ENCODE measurements at regions not wholly inside any gene's neighbourhood (a gene's known extent, or its start where the extent isn't known, plus 50 kb on each side); places are given as distances from the start of the nearest gene placed in this dataset.
"Not testable (repeated sequence)": the region's sequence is repeated elsewhere in the genome, so short reads cannot be mapped to it uniquely, and the experiment has no call there.

- no peak for TF ChIP-seq ZFX (IDR thresholded peaks at IDR 0.05)
- no peak for TF ChIP-seq CTCF (conservative IDR thresholded peaks at IDR 0.05)
- no peak overlapping the region for H3K27ac ChIP-seq
Measured at GRCh38 chr15:85281293-85281882, 99.0 kb upstream of the AKAP13 start.

DNA sequence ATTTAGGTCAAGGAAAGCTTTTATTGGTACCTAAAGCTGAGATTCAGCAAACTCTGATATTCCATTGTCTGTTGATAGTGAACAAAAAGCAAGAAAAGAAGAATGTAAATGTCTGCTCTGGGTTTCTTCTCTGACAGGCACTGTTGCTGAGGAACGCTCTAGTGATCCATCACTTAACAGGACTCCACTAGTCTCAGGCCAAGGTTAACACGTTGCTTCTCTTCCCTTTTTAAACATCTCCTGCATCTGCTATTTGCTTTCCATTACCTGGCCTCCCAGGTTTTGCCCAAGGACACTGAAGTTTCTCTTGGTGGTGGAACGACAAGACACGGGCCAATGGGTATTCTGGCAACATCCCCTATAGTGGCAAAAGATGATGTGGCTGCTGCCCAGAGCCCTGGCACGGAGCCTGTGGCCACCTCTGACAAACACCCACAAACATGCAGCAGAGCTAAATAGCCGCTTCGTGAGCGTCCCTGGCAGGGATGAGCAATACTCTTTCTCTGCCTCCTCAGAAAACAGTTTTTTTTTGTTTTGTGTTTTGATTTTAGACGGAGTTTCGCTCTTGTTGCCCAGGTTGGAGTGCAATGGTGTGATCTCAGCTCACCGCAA is 97.8 kb upstream of the AKAP13 start:
- no peak overlapping the region for H3K27ac ChIP-seq
- TF ChIP-seq CTCF (conservative IDR thresholded peaks at IDR 0.05) = no peak
- TF ChIP-seq ZFX (IDR thresholded peaks at IDR 0.05) = no peak

DNA sequence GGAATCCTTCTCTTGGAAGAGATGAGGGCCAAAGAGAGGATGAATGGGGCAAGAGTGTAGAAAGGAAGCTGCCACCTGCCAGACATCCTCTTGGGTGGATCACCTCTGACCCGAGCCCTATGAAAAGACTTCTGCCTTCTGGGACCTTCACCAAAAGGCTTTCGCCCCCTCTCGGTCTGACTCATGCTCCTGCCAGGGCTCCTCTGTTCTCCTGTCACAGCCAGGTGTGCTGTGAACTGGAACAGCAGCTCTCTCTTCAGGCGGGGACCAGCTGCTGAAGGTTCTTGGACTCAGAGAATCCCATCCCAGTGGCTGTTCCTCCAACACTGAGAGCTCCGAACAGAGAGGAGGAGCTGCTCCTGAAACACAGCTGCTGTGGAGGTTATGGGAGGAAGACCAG is 96.6 kb upstream of the AKAP13 start:
- not testable (repeated sequence) for H3K27ac ChIP-seq

DNA sequence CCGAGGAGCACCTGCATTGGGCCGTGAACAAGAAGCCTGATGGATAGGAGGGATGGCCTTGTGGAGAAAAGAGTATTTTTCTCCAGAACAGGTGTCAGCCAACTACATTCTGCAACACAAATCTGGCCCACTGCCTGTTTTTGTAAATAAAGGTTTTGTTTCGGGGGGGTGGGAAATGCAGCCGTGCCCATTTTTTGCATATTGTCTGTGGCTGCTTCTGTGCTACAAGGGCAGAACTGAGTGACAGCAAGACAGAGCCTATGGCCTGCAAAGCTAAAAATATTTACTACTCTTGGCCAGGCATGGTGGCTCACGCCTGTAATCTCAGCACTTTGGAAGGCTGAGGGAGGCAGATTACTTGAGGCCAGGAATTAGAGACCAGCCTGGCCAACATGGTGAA is 95.9 kb upstream of the AKAP13 start:
- no peak overlapping the region for H3K27ac ChIP-seq
- no peak for TF ChIP-seq CTCF (conservative IDR thresholded peaks at IDR 0.05)
- no peak for TF ChIP-seq ZFX (IDR thresholded peaks at IDR 0.05)

GRCh38 chr15:85289677-85290365 is 90.6 kb upstream of the AKAP13 start:
- H3K27ac ChIP-seq = no peak overlapping the region
- TF ChIP-seq CTCF (conservative IDR thresholded peaks at IDR 0.05) = peak; percentile 83
- TF ChIP-seq ZFX (IDR thresholded peaks at IDR 0.05) = no peak

DNA sequence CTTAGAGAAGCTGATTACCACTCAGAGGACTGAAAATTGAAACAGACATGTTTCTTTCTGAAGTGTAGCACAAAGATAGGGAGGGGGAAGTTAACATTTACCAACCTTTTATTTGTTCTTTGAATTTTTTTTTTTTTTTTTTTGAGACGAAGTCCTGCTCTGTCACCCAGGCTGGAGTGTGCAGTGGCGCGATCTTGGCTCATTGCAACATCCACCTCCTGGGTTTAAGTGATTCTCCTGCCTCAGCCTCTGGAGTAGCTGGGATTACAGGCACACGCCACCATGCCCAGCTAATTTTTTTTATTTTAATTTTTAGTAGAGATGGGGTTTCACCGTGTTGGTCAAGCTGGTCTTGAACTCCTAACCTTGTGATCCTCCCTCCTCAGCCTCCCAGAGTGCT is 87.8 kb upstream of the AKAP13 start:
- H3K27ac ChIP-seq = not testable (repeated sequence)

GRCh38 chr15:85296615-85297402 is 83.6 kb upstream of the AKAP13 start:
- H3K27ac ChIP-seq = no peak overlapping the region
- TF ChIP-seq CTCF (conservative IDR thresholded peaks at IDR 0.05) = peak; percentile 88
- TF ChIP-seq ZFX (IDR thresholded peaks at IDR 0.05) = no peak

DNA sequence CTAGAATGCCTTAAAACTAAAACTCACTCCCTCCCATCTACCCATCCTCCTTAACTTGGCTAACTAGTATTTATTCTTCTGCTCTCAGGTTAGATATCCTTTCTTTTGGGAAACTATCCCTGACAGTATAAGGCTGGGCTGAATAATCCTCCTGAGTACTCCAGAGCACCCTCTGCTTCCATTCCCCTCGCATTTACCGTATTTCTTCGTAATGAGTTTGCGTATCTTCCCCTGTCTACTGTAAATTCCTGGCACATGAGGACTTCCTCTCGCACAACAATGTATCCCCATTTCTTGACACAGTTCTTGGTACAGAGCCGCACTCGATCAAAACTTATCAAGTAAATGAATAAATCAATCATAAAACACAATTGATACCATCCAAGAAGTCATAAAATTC is 82.9 kb upstream of the AKAP13 start:
- no peak for TF ChIP-seq CTCF (conservative IDR thresholded peaks at IDR 0.05)
- H3K27ac ChIP-seq = no peak overlapping the region

Data from C4-2B (cell line).